GM12878 (cell line): ENCODE measurements at regions not wholly inside any gene's neighbourhood (a gene's known extent, or its start where the extent isn't known, plus 50 kb on each side); places are given as distances from the start of the nearest gene placed in this dataset.

Experiments used
- ATAC-seq: fragments of 200-7000 bp; cut with Tn5 transposase; 3 replicates; pipeline ENCODE4 v1.9.1; 2020; ENCODE audit warnings: mild to moderate bottlenecking, moderate library complexity
- BruUV-seq: library from RNA; stranded (reverse); fragments of 400-500 nt; replicated peaks from 2 replicates; lab custom pipeline; 2021; lab: Mats Ljungman, UMichigan
- CTCF ChIA-PET: fragments of 300-600 bp; sonication (Branson Sonifier 250); formaldehyde crosslinking; extraction: SDS; loops from one replicate; lab custom pipeline; 2021; ENCODE audit warnings: inconsistent platforms; lab: Yijun Ruan, JAX
- POLR2A ChIA-PET: fragments of 350-600 bp; formaldehyde crosslinking; extraction: SDS; loops from one replicate; lab custom pipeline; 2021; ENCODE audit warnings: inconsistent platforms; lab: Charles Lee
- RAD21 ChIA-PET: fragments of 300-600 bp; sonication (Branson Sonifier 250); formaldehyde crosslinking; loops from one replicate; lab custom pipeline; 2023; ENCODE audit warnings: antibody characterized with exemption; ENCODE audit not compliant: unreplicated experiment; lab: Charles Lee
- SMC1A ChIA-PET: fragments of 300-600 bp; sonication (Branson Sonifier 250); formaldehyde crosslinking; loops from one replicate; lab custom pipeline; 2023; ENCODE audit not compliant: unreplicated experiment, uncharacterized antibody; lab: Charles Lee
- DNase-seq: peaks from one replicate; pipeline ENCODE4 v3.0.0-alpha.2; 2011; ENCODE audit warnings: low read depth, low spot score
- FAIRE-seq: peaks from 3 replicates; lab custom pipeline; 2011; peaks lifted over from hg19 to GRCh38; lab: Jason Lieb, UNC
- H2AFZ ChIP-seq: 2 replicates; pipeline ENCODE4 v1.6.0; 2011; ENCODE audit warnings: low read depth, low read length, control low read depth; ENCODE audit not compliant: control insufficient read depth
- H3K27ac ChIP-seq: 2 replicates; pipeline ENCODE4 v1.5.1; 2011; ENCODE audit warnings: control low read depth; ENCODE audit not compliant: control insufficient read depth, insufficient read depth
- H3K27me3 ChIP-seq, 2 experiments: replicated peaks in 1 of 2; 2 replicates each; pipeline versions ENCODE4 v1.6.0 to v1.6.1; 2011; ENCODE audit warnings: low read length in 1 of 2; ENCODE audit not compliant: control insufficient read depth in 2 of 2, insufficient read depth in 2 of 2
- H3K36me3 ChIP-seq, 2 experiments: 2 replicates each; pipeline ENCODE4 v1.5.1; 2011; ENCODE audit warnings: low read length in 1 of 2; ENCODE audit not compliant: control insufficient read depth in 2 of 2, insufficient read depth in 2 of 2
- H3K4me1 ChIP-seq: 2 replicates; pipeline ENCODE4 v1.6.1; 2011; ENCODE audit warnings: mild to moderate bottlenecking, low read length, moderate library complexity, mixed read lengths; ENCODE audit not compliant: control insufficient read depth, insufficient read depth
- H3K4me2 ChIP-seq: 2 replicates; pipeline ENCODE4 v1.6.0; 2011; ENCODE audit warnings: control low read depth; ENCODE audit not compliant: control insufficient read depth, insufficient read depth
- H3K4me3 ChIP-seq: fragments of 200-600 bp; sonication (generic); 2 replicates; pipeline ENCODE4 v1.5.1; 2016
- H3K79me2 ChIP-seq: 2 replicates; pipeline ENCODE4 v1.6.0; 2011; ENCODE audit warnings: low read length; ENCODE audit not compliant: control insufficient read depth, insufficient read depth
- H3K9ac ChIP-seq: 2 replicates; pipeline ENCODE4 v1.8.0; 2011; ENCODE audit warnings: low read length, control low read depth, mixed read lengths; ENCODE audit not compliant: control insufficient read depth, insufficient read depth
- H3K9me3 ChIP-seq: replicated peaks from 3 replicates; pipeline ENCODE4 v1.5.1; 2011; ENCODE audit warnings: mild to moderate bottlenecking, low read length; ENCODE audit not compliant: control insufficient read depth, insufficient read depth
- H4K20me1 ChIP-seq: 2 replicates; pipeline ENCODE4 v1.6.0; 2011; ENCODE audit not compliant: control insufficient read depth, insufficient read depth
- CEBPZ ChIP-seq: fragments of 150-350 bp; IDR thresholded peaks from 2 replicates; pipeline ENCODE4 v1.6.1; 2016; ENCODE audit warnings: low read depth, low read length
- KAT2A ChIP-seq: conservative IDR thresholded peaks from 2 replicates; pipeline ENCODE4 v1.6.1; 2011; ENCODE audit warnings: low read depth, low read length; ENCODE audit not compliant: control insufficient read depth
- MYB ChIP-seq: fragments of 150-350 bp; IDR thresholded peaks from 2 replicates; pipeline ENCODE4 v1.6.1; 2014; ENCODE audit warnings: mild to moderate bottlenecking, low read depth, low read length, borderline replicate concordance
- NR2F1 ChIP-seq: fragments of 450-650 bp; conservative IDR thresholded peaks from 2 replicates; pipeline ENCODE4 v1.6.1; 2017; ENCODE audit warnings: mild to moderate bottlenecking
- RBBP5 ChIP-seq: fragments of 200-600 bp; sonication (generic); conservative IDR thresholded peaks from 2 replicates; pipeline ENCODE4 v1.6.1; 2016
- SMAD5 ChIP-seq: IDR thresholded peaks from 2 replicates; pipeline ENCODE4 v1.6.1; 2016; ENCODE audit warnings: antibody characterized with exemption, low read depth
- SRF ChIP-seq, 2 experiments: IDR thresholded peaks; 2 replicates each; pipeline ENCODE4 v1.6.1; 2011; ENCODE audit warnings: low read depth in 2 of 2, low read length in 2 of 2, mild to moderate bottlenecking in 1 of 2, moderate library complexity in 1 of 2
- TBL1XR1 ChIP-seq: IDR thresholded peaks from 2 replicates; pipeline ENCODE4 v1.6.1; 2012; ENCODE audit warnings: low read depth, low read length, improper control_type of control experiment
- ZNF622 ChIP-seq: fragments of 450-650 bp; IDR thresholded peaks from 2 replicates; pipeline ENCODE4 v1.6.1; 2017; ENCODE audit warnings: mild to moderate bottlenecking, inconsistent platforms
- WGBS: methylation state at CpG from one replicate; pipeline ENCODE4 v1.1.6; 2016; ENCODE audit warnings: low lambda C conversion rate; ENCODE audit not compliant: insufficient replicate concordance, insufficient coverage; ENCODE audit errors: missing lambda C conversion rate; 5-methylcytosine and 5-hydroxymethylcytosine counted together
- in situ Hi-C: fragments of 300-500 bp; cut with MboI; formaldehyde crosslinking; loops from 9 replicates; pipeline ENCODE4 v1.14.3; 2018; ENCODE audit warnings: mixed read lengths
- intact Hi-C: fragments of 100-400 bp; cut with micrococcal nuclease; formaldehyde crosslinking; loops from one replicate; pipeline ENCODE4 v1.14.2; 2022; ENCODE audit not compliant: unreplicated experiment

- TF ChIP-seq TBL1XR1, result no peak
- TF ChIP-seq MYB, result no peak
- TF ChIP-seq SMAD5, result no peak
- TF ChIP-seq RBBP5, result no peak
- no peak for TF ChIP-seq ZNF622
- no peak for TF ChIP-seq KAT2A
- TF ChIP-seq CEBPZ, result no peak
- TF ChIP-seq, all 136 proteins: peak for 0
Observed at GRCh38 chr9:92184041-92184564, 68.9 kb upstream of the SPTLC1 start (continued).

- H3K27me3 ChIP-seq, result no peaks in the 10 kb centered on the region
- intact Hi-C loops, result no loop called here
- peaks cover 1% of the 10 kb centered on the region; the same call in 2 of the 3 replicates for H3K9me3 ChIP-seq
- H3K9ac ChIP-seq, result no peak overlapping the region
- TF ChIP-seq NR2F1 (no peak), SRF (IDR thresholded peaks at IDR 0.05; ENCODE audit: low read depth in 2 of 2, low read length in 2 of 2) (peak; percentile 38 to 76)
- TF ChIP-seq, all 136 proteins: peak for 1
- DNase-seq (no peak), ATAC-seq (no peak), FAIRE-seq (no peak)
- WGBS, result 10% methylated on average over 5 of the region's 5 CpGs
- ChIA-PET RAD21 (no interaction called here), CTCF (interaction anchor here (0.7 kb wide), 1 partner anchor 45 kb away, joined by 4 read pairs; no protein-coding TSS in a partner anchor), POLR2A (no interaction called here), SMC1A (no interaction called here)
- in situ Hi-C loops, result no loop called here
- Histone ChIP-seq H4K20me1 (no peaks in the 10 kb centered on the region), H2AFZ (no peak overlapping the region), H3K4me2 (no peak overlapping the region), H3K4me3 (no peak overlapping the region), H3K4me1 (peaks cover 18% of the 10 kb centered on the region), H3K79me2 (no peaks in the 10 kb centered on the region), H3K27ac (no peak overlapping the region), H3K36me3 (no peaks in the 10 kb centered on the region)
- BruUV-seq, result no TSS peak
Observed at GRCh38 chr9:92183449-92183848, 68.2 kb upstream of the SPTLC1 start.
